ENCODE measurements at regions not wholly inside any gene's neighbourhood (a gene's known extent, or its start where the extent isn't known, plus 50 kb on each side); places are given as distances from the start of the nearest gene placed in this dataset.

GRCh38 chr4:10808591-10808990 lies 124.0 kb upstream of the CLNK start:
- Histone ChIP-seq H3K9ac (ENCODE audit: low read length in 3 of 3) (no peak overlapping the region), H3K9me3 (ENCODE audit: control insufficient read depth in 2 of 3, insufficient read depth in 1 of 3, low read length in 3 of 3) (no peaks in the 10 kb centered on the region), H3K27me3 (ENCODE audit: control insufficient read depth, insufficient read depth, low read length) (no peaks in the 10 kb centered on the region), H3K4me1 (ENCODE audit: control insufficient read depth in 2 of 3, insufficient read depth in 2 of 3, low read depth in 1 of 3, low read length in 3 of 3) (no peaks in the 10 kb centered on the region), H3K4me3 (ENCODE audit: low read length in 3 of 3) (no peak overlapping the region), H3K36me3 (ENCODE audit: control insufficient read depth in 2 of 3, insufficient read depth in 3 of 3, low read length in 3 of 3) (no peaks in the 10 kb centered on the region), H3K27ac (ENCODE audit: low read depth in 2 of 2, low read length in 2 of 2) (no peak overlapping the region)
- DNase-seq (no peak), FAIRE-seq (no peak)
- intact Hi-C loops (cut with DNase I) = no loop called here
- no peak for TF ChIP-seq CTCF (IDR thresholded peaks at IDR 0.05; ENCODE audit: borderline replicate concordance, extremely low read depth, insufficient read depth)

- FAIRE-seq (no peak), DNase-seq (no peak)
- Histone ChIP-seq H3K27ac (ENCODE audit: low read depth in 2 of 2, low read length in 2 of 2) (no peak overlapping the region), H3K4me3 (ENCODE audit: low read length in 3 of 3) (no peak overlapping the region), H3K9ac (ENCODE audit: low read length in 3 of 3) (no peak overlapping the region), H3K4me1 (ENCODE audit: control insufficient read depth in 2 of 3, insufficient read depth in 2 of 3, low read depth in 1 of 3, low read length in 3 of 3) (no peaks in the 10 kb centered on the region), H3K9me3 (ENCODE audit: control insufficient read depth in 2 of 3, insufficient read depth in 1 of 3, low read length in 3 of 3) (no peaks in the 10 kb centered on the region), H3K36me3 (ENCODE audit: control insufficient read depth in 2 of 3, insufficient read depth in 3 of 3, low read length in 3 of 3) (no peaks in the 10 kb centered on the region), H3K27me3 (ENCODE audit: control insufficient read depth, insufficient read depth, low read length) (no peaks in the 10 kb centered on the region)
- intact Hi-C loops (cut with DNase I) = no loop called here
- TF ChIP-seq CTCF (IDR thresholded peaks at IDR 0.05; ENCODE audit: borderline replicate concordance, extremely low read depth, insufficient read depth) = no peak
Observed at GRCh38 chr4:10806953-10807645, 122.5 kb upstream of the CLNK start.

- Histone ChIP-seq H3K36me3 (ENCODE audit: control insufficient read depth in 2 of 3, insufficient read depth in 3 of 3, low read length in 3 of 3) (no peaks in the 10 kb centered on the region), H3K4me1 (ENCODE audit: control insufficient read depth in 2 of 3, insufficient read depth in 2 of 3, low read depth in 1 of 3, low read length in 3 of 3) (no peaks in the 10 kb centered on the region), H3K9ac (ENCODE audit: low read length in 3 of 3) (no peak overlapping the region), H3K27me3 (ENCODE audit: control insufficient read depth, insufficient read depth, low read length) (no peaks in the 10 kb centered on the region), H3K4me3 (ENCODE audit: low read length in 3 of 3) (no peak overlapping the region), H3K9me3 (ENCODE audit: control insufficient read depth in 2 of 3, insufficient read depth in 1 of 3, low read length in 3 of 3) (no peaks in the 10 kb centered on the region), H3K27ac (ENCODE audit: low read depth in 2 of 2, low read length in 2 of 2) (no peak overlapping the region)
- no peak for FAIRE-seq
- intact Hi-C loops (cut with DNase I) = no loop called here
- DNase-seq = peak in 1 of 5 donors; percentile 2
- TF ChIP-seq CTCF (IDR thresholded peaks at IDR 0.05; ENCODE audit: borderline replicate concordance, extremely low read depth, insufficient read depth) = no peak
Observed at GRCh38 chr4:10803713-10804343, 119.3 kb upstream of the CLNK start.

Measured in kidney (tissue), 13 donors.